Breast epithelium (tissue), 3 donors: ENCODE measurements at regions not wholly inside any gene's neighbourhood (a gene's known extent, or its start where the extent isn't known, plus 50 kb on each side); places are given as distances from the start of the nearest gene placed in this dataset.

Experiments used
- POLR2AphosphoS5 ChIP-seq, 3 donors: sonication (generic); formaldehyde crosslinking; IDR thresholded peaks; one replicate each; pipeline ENCODE4 v1.6.1; 2017; ENCODE audit warnings: antibody characterized with exemption in 3 of 3
- TF ChIP-seq, protein P1 (sequence below), 3 donors: fragments of 450-650 bp; IDR thresholded peaks; one replicate each; pipeline ENCODE4 v1.5.1; 2016 to 2017; ENCODE audit warnings: antibody characterized with exemption in 3 of 3, mild to moderate bottlenecking in 3 of 3, moderate library complexity in 3 of 3

DNA sequence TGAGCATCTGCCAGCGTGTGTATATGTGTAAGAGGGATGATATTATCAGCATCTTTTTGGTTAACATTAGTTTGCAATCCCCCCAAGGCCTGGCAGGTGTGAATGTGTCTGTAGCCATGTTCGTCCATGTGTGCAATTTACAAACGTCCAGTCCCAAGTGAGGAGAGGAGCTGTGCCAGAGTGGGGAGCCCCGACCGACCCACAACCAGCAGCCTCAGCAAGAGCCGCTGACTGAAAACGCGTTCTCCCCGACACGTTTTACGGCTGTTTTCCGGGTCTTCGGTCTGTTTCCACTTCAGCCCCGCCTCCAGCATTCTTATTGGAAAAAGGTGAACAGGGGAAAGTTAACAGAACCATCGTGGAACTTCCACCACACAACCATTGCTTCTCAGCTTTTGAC, 119.1 kb upstream of the SOX1 start:
- no peak for TF ChIP-seq POLR2AphosphoS5 (IDR thresholded peaks at IDR 0.05)
- TF ChIP-seq, protein P1, sequence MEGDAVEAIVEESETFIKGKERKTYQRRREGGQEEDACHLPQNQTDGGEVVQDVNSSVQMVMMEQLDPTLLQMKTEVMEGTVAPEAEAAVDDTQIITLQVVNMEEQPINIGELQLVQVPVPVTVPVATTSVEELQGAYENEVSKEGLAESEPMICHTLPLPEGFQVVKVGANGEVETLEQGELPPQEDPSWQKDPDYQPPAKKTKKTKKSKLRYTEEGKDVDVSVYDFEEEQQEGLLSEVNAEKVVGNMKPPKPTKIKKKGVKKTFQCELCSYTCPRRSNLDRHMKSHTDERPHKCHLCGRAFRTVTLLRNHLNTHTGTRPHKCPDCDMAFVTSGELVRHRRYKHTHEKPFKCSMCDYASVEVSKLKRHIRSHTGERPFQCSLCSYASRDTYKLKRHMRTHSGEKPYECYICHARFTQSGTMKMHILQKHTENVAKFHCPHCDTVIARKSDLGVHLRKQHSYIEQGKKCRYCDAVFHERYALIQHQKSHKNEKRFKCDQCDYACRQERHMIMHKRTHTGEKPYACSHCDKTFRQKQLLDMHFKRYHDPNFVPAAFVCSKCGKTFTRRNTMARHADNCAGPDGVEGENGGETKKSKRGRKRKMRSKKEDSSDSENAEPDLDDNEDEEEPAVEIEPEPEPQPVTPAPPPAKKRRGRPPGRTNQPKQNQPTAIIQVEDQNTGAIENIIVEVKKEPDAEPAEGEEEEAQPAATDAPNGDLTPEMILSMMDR (IDR thresholded peaks at IDR 0.05): no peak
